CD4-positive, alpha-beta T cell treated with Interleukin-4 for 4 hours (primary cell): ENCODE measurements at regions not wholly inside any gene's neighbourhood (a gene's known extent, or its start where the extent isn't known, plus 50 kb on each side); places are given as distances from the start of the nearest gene placed in this dataset.

Experiments
- DNase-seq: peaks from one replicate; pipeline ENCODE4 v3.0.0-alpha.2; 2020

DNA sequence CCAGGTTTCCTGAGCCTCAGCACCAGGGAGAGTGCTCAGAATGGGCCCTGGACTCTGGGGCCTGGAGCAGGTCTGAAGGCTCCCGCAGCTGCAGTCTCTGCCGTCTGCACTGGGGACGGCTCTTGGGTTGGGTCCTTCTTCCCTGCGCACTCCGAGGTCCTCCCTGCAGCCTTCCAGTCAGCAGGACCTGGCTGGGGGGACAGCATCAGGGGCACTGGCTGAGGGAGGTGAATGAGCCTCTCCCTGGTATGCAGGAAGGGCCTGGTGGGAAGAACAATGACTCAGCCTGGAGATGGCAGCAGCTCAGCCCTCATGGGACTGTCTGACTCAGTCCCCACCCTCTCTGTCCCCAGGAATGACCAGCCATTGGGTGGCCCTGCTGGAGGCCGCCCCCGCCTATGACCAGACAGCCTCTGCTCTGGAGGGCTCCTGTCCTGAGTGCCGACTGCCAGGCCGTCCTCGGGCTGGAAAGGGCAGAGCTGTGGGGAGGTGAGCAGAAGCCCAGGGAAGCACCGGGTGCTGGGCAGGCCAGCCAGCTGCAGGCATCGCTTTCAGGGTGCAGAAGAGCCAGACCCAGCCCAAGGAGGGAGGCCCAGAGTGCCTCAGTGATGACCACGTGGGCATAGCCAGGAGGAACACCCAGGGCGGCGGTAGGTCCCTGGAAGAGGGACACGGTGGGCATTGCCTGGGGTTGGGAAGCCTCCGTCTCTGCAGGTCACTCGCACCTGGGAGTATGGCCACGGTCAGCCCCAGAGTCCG is 455.0 kb downstream of the BRD1 start:
- DNase-seq = no peak

- DNase-seq = no peak
Observed at GRCh38 chr22:49372111-49372529, 455.6 kb downstream of the BRD1 start.

- DNase-seq = no peak
Observed at GRCh38 chr22:49371325-49372110, 456.2 kb downstream of the BRD1 start.

GRCh38 chr22:49370627-49371301 is 456.9 kb downstream of the BRD1 start:
- DNase-seq = no peak

DNA sequence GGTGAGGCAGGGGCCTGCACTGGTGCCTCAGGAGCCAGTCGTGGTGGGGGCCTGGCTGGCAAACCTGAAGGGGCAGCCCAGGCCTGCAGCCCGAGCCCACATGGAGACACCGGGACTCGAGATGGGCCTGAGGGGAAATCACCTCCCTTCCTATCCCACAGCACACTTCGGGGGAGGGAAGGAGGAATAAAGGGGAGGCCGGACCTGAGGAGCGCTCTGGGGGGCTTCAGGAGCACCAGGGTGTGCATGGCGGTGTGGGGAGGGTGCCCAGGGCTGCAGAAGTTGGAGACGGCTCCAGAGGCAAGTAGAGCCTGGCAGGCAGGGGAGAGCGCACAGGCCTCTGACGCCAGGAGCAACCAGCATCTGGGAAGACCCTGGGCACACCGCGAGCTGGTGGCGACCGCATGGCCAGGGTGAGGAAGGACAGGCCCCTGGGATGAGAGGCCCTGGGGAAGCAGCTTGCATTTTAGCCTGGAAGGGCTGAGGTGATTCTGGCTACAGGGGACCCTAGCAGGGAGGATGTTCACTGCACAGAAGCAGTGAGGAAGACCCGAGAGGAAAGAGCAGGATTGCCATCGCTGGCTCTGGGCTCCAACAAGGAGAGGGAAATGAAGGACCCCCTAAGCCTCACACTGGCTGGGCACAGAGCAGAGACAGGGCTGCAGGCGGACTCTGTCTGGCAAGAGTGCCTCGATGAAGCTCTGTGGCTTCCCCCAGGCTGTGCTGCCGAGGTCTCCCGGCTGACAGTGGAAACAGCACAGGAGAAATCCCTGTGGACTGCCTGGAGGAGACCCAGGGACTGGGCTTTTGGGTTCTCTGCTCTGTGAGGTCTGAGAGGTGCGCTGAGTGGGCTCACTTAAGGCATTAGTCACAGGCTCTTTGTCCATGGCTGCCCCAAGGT is 457.7 kb downstream of the BRD1 start:
- no peak for DNase-seq

GRCh38 chr22:49368976-49369725 is 458.5 kb downstream of the BRD1 start:
- DNase-seq = no peak

- no peak for DNase-seq
Observed at GRCh38 chr22:49368221-49368975, 459.3 kb downstream of the BRD1 start.

GRCh38 chr22:49367041-49367697 is 460.5 kb downstream of the BRD1 start:
- no peak for DNase-seq

GRCh38 chr22:49366437-49366836 is 461.2 kb downstream of the BRD1 start:
- no peak for DNase-seq

DNA sequence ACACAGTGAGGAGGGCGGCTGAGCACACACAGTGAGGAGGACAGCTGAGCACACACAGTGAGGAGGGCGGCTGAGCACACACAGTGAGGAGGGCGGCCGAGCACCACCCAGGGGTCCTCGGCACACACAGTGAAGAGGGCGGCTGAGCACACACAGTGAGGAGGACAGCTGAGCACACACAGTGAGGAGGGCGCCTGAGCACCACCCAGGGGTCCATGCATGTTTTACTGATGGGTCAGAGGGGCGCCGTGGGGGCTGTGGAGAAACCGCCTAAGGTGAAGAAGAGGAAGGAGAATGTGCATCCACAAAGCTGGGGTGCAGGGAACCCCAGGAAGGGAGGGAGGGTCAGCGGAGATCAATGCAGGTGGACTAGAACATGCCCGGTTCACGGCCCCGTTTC is 461.8 kb downstream of the BRD1 start:
- no peak for DNase-seq

DNA sequence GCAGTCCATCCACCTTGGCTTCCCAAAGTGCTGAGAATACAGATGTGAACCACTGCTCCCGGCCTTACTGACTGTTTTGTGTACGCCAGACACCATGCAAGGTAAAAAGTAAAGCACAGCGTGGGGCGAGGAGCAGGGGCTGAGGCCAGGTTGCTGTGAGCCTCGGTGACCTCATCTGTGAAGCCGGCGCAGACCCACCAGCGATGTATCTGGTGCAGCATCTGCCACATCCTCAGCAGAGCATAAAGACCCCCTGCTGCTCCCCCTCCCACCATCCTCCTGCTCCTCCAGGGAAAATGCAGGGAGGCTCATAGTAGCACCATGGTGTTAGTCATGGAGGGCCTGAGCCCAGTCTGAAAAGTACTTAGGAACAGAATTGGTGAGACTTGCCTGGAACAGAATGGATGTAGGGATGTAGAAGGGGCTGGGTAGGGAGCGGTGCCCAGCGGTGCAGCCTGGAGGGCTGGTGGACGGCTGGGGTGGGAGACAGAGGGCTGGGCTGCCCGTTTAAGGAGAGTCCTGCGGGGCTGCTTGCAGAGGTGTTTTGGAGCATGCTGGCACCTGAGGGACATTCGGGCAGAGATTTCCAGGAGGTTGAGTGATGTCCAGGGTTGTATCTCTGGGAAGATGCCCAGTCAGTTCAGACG is 462.4 kb downstream of the BRD1 start:
- DNase-seq = no peak

DNA sequence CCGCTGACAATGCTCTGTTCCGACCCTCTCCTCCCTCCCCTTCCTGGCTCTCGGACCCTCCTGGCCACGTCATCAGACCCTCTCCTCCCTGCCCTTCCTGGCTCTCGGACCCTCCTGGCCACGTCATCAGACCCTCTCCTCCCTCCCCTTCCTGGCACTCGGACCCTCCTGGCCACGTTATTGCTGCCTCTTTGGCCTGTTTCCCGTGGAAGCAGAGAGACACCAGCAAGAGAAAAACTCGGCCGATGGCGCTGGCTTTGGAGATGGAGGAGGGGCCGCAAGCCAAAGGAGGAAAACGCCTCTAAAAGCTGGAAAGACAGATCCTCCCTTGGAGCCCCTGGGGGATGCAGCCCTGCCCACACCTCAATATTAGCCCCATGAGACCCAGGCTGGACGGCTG is 463.3 kb downstream of the BRD1 start:
- DNase-seq = no peak

DNA sequence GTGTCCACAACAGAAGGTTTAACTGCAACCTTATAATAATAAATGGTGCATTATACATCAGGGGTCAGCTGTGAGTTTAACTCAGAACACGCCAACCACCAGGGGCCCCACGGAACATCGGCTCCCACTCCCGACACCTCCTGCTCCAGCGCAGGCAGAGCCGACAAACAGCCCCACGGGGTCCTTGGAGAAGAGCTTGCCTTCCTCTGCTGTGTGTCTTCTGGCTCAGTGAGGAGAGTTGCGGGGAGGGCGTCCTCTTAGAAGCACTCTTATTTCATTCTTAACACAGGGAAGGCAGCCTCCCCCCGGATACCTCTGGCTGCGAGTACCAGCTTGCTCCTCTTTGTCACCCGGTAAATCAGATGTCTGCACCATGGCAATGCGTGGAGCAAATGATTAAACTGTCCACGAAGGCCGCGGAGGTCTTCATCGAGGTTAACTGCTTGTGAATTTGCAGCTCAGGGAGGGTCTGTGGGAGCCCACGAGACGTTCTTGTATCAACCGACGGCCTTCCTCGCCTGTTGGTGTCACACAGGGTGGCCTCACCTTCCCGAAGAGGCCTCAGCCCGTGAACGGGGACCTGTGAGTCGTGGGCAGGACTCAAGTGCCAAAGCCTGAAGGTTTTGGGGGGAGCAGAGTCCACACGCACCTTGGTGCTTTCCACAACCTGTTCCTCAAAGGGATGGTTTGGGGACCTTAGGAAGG is 464.0 kb downstream of the BRD1 start:
- no peak for DNase-seq

- DNase-seq = no peak
Observed at GRCh38 chr22:49362211-49362839, 465.3 kb downstream of the BRD1 start.

DNA sequence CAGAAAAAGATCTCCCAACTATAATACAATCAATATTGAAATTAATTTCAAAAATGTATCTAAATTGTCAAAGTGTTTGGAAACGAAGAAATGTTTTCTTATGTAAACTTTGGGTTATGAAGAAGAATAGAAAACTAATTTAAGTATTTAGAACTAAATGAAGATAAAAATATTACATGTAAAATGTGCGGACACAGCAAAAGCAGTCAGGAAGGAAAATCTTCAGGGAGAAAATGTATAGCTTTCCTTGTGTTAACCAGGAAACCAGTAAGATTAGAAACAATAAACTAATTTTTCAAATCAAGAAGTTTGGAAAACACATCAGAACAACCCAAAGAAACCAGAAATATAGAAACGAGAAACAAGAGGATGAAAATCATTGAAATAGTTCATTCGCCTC is 466.5 kb downstream of the BRD1 start:
- no peak for DNase-seq

DNA sequence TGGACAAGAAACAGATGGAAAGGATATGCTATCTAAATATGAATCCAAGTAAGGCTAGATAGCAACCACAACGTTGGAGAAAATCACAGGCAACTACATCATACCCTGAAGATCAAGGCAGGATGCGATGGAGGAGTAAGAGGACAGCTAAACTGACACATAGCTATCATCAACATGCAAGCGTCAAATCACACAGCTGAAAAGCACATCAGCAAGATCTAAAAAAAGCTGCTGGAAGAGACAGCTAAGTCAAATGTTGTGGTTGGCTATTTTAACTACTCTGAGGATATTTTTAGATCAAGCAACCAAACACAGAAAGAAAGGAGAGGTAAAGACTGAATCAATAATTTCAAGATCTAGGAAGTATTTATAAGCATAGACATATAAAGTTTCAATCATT is 466.9 kb downstream of the BRD1 start:
- no peak for DNase-seq

GRCh38 chr22:49359076-49359475 is 468.6 kb downstream of the BRD1 start:
- DNase-seq = no peak

GRCh38 chr22:49357661-49358440 is 469.8 kb downstream of the BRD1 start:
- no peak for DNase-seq
